H1 (cell line): ENCODE measurements at regions not wholly inside any gene's neighbourhood (a gene's known extent, or its start where the extent isn't known, plus 50 kb on each side); places are given as distances from the start of the nearest gene placed in this dataset.

Experiments used
- CTCF ChIA-PET: fragments of 300-600 bp; sonication (Branson Sonifier 250); formaldehyde crosslinking; loops from one replicate; lab custom pipeline; 2021; ENCODE audit not compliant: partially characterized antibody; lab: Charles Lee
- POLR2A ChIA-PET: fragments of 300-600 bp; sonication (Branson Sonifier 250); formaldehyde crosslinking; loops from one replicate; lab custom pipeline; 2021; ENCODE audit warnings: inconsistent platforms; ENCODE audit not compliant: partially characterized antibody; lab: Charles Lee
- DNase-seq, 2 experiments: peaks; one replicate each; pipeline versions ENCODE4 v3.0.0 to v3.0.0-alpha.2; 2010 to 2022; ENCODE audit warnings: low spot score in 2 of 2, low read depth in 1 of 2, mixed read lengths in 1 of 2
- FAIRE-seq: peaks from 2 replicates; lab custom pipeline; 2011; peaks lifted over from hg19 to GRCh38; lab: Jason Lieb, UNC
- H2AFZ ChIP-seq: 2 replicates; pipeline ENCODE4 v1.8.1; 2012; ENCODE audit warnings: low read length, inconsistent platforms
- H2AK5ac ChIP-seq: 2 replicates; pipeline ENCODE4 v1.6.1; 2013; ENCODE audit warnings: low read depth, low read length
- H2BK120ac ChIP-seq: replicated peaks from 2 replicates; pipeline ENCODE3; 2013; ENCODE audit warnings: low read depth, low read length, inconsistent platforms
- H2BK12ac ChIP-seq: 2 replicates; pipeline ENCODE4 v1.6.1; 2013; ENCODE audit warnings: low read depth, low read length
- H2BK15ac ChIP-seq: 2 replicates; pipeline ENCODE4 v1.6.1; 2013; ENCODE audit warnings: low read length
- H2BK20ac ChIP-seq: 2 replicates; pipeline ENCODE4 v1.6.1; 2013; ENCODE audit warnings: low read length
- H2BK5ac ChIP-seq: 2 replicates; pipeline ENCODE4 v1.6.1; 2013; ENCODE audit warnings: low read depth, low read length
- H3K14ac ChIP-seq: 2 replicates; pipeline ENCODE4 v1.6.1; 2013; ENCODE audit warnings: inconsistent platforms; ENCODE audit not compliant: insufficient read length
- H3K18ac ChIP-seq: 2 replicates; pipeline ENCODE4 v1.6.1; 2013; ENCODE audit warnings: low read length; ENCODE audit errors: extremely low read depth
- H3K23ac ChIP-seq: 2 replicates; pipeline ENCODE4 v1.6.1; 2013; ENCODE audit warnings: inconsistent platforms; ENCODE audit not compliant: insufficient read length
- H3K23me2 ChIP-seq: 2 replicates; pipeline ENCODE4 v1.6.1; 2013; ENCODE audit warnings: low read depth, low read length
- H3K27ac ChIP-seq: 2 replicates; pipeline ENCODE4 v1.6.1; 2011; ENCODE audit warnings: low read depth, low read length, inconsistent platforms
- H3K27me3 ChIP-seq, 4 experiments: replicated peaks in 1 of 4; 1 replicate in 1 of 4; 2 replicates in 3 of 4; pipeline versions ENCODE4 v1.6.1 to v1.8.1; 2011 to 2013; ENCODE audit warnings: low read length in 3 of 4, mild to moderate bottlenecking in 3 of 4, inconsistent platforms in 2 of 4, mixed read lengths in 2 of 4, moderate library complexity in 1 of 4; ENCODE audit not compliant: control insufficient read depth in 3 of 4, insufficient read depth in 3 of 4; ENCODE audit errors: extremely low read depth in 1 of 4
- H3K36me3 ChIP-seq, 4 experiments: 2 replicates each; pipeline versions ENCODE4 v1.6.1 to v1.8.1; 2011 to 2013; ENCODE audit warnings: mild to moderate bottlenecking in 4 of 4, low read length in 3 of 4, moderate library complexity in 2 of 4, control low read depth in 1 of 4, inconsistent platforms in 1 of 4; ENCODE audit not compliant: insufficient read depth in 4 of 4, control insufficient read depth in 2 of 4
- H3K4ac ChIP-seq: replicated peaks from 2 replicates; pipeline ENCODE3; 2013; ENCODE audit warnings: low read length, low read depth, mixed read lengths, inconsistent platforms; ENCODE audit not compliant: insufficient read length
- H3K4me1 ChIP-seq, 4 experiments: replicated peaks in 1 of 4; 1 replicate in 1 of 4; 2 replicates in 3 of 4; pipeline versions ENCODE4 v1.6.1 to v1.8.1; 2011 to 2013; ENCODE audit warnings: low read length in 3 of 4, inconsistent platforms in 2 of 4, mixed read lengths in 1 of 4; ENCODE audit not compliant: insufficient read depth in 4 of 4, control insufficient read depth in 3 of 4
- H3K4me2 ChIP-seq, 2 experiments: 2 replicates each; pipeline versions ENCODE4 v1.6.1 to v1.8.1; 2011 to 2013; ENCODE audit warnings: low read depth in 2 of 2, low read length in 2 of 2, control low read depth in 1 of 2, inconsistent platforms in 1 of 2, mild to moderate bottlenecking in 1 of 2; ENCODE audit not compliant: insufficient read depth in 1 of 2
- H3K4me3 ChIP-seq, 4 experiments: fragments of 200-600, 300-600 bp in 1 of 4; sonication (generic), shearing (Covaris generic), sonication (Bioruptor Twin) in 1 of 4; 2 replicates each; pipeline versions ENCODE4 v1.5.1 to v1.8.1; 2011 to 2016; ENCODE audit warnings: low read length in 4 of 4, low read depth in 3 of 4, control low read depth in 2 of 4, inconsistent platforms in 2 of 4, mild to moderate bottlenecking in 2 of 4, mixed read lengths in 1 of 4, moderate library complexity in 1 of 4; ENCODE audit not compliant: insufficient read depth in 2 of 4; ENCODE audit errors: extremely low read depth in 1 of 4
- H3K56ac ChIP-seq: replicated peaks from 2 replicates; pipeline ENCODE3; 2013; ENCODE audit warnings: low read depth, mild to moderate bottlenecking, mixed read lengths, low read length, inconsistent platforms; ENCODE audit not compliant: insufficient read length
- H3K79me1 ChIP-seq: 2 replicates; pipeline ENCODE4 v1.6.1; 2013; ENCODE audit warnings: low read depth, low read length, control low read depth
- H3K79me2 ChIP-seq, 2 experiments: 2 replicates each; pipeline versions ENCODE4 v1.6.1 to v1.8.1; 2012 to 2013; ENCODE audit warnings: low read length in 2 of 2, mild to moderate bottlenecking in 2 of 2, inconsistent platforms in 1 of 2; ENCODE audit not compliant: insufficient read depth in 2 of 2, control insufficient read depth in 1 of 2
- H3K9ac ChIP-seq, 4 experiments: replicated peaks in 1 of 4; 1 replicate in 1 of 4; 2 replicates in 3 of 4; pipeline versions ENCODE4 v1.6.1 to v1.8.1; 2011 to 2013; ENCODE audit warnings: low read depth in 3 of 4, low read length in 3 of 4, control low read depth in 2 of 4, mild to moderate bottlenecking in 2 of 4, moderate library complexity in 2 of 4, inconsistent platforms in 1 of 4; ENCODE audit errors: extremely low read depth in 1 of 4
- H3K9me3 ChIP-seq, 2 experiments: 2 replicates each; pipeline versions ENCODE4 v1.6.1 to v1.8.1; 2012 to 2013; ENCODE audit warnings: mild to moderate bottlenecking in 2 of 2, moderate library complexity in 2 of 2, control low read depth in 1 of 2, inconsistent platforms in 1 of 2, low read depth in 1 of 2, low read length in 1 of 2, mixed read lengths in 1 of 2; ENCODE audit not compliant: insufficient read depth in 2 of 2
- H4K20me1 ChIP-seq, 2 experiments: replicated peaks in 1 of 2; 2 replicates each; pipeline versions ENCODE3 to v1.8.1; 2011 to 2013; ENCODE audit warnings: inconsistent platforms in 2 of 2, low read length in 2 of 2, mild to moderate bottlenecking in 1 of 2; ENCODE audit not compliant: insufficient read depth in 2 of 2, control insufficient read depth in 1 of 2
- H4K5ac ChIP-seq: 2 replicates; pipeline ENCODE4 v1.6.1; 2013; ENCODE audit warnings: low read length, low read depth, mixed read lengths, inconsistent platforms; ENCODE audit not compliant: insufficient read length
- H4K8ac ChIP-seq: 2 replicates; pipeline ENCODE4 v1.8.0; 2013; ENCODE audit warnings: mild to moderate bottlenecking, moderate library complexity, low read length, inconsistent platforms; ENCODE audit not compliant: insufficient read depth; ENCODE audit errors: extremely low read depth
- H4K91ac ChIP-seq: replicated peaks from 2 replicates; pipeline ENCODE3; 2013; ENCODE audit warnings: low read length, mixed read lengths, inconsistent platforms; ENCODE audit not compliant: insufficient read length
- CBX8 ChIP-seq: fragments of 300-800, 300-1000 bp; sonication (generic); IDR thresholded peaks from 2 replicates; pipeline ENCODE4 v1.7.1; 2016; ENCODE audit warnings: low read depth, low read length, borderline replicate concordance
- EP300 ChIP-seq, 2 experiments: IDR thresholded peaks; 1 replicate in 1 of 2; 2 replicates in 1 of 2; pipeline ENCODE4 v1.6.1; 2011 to 2012; ENCODE audit warnings: low read depth in 2 of 2, low read length in 2 of 2, mild to moderate bottlenecking in 2 of 2, borderline replicate concordance in 1 of 2, inconsistent platforms in 1 of 2, moderate library complexity in 1 of 2
- TBP ChIP-seq: IDR thresholded peaks from 2 replicates; pipeline ENCODE4 v1.6.1; 2011; ENCODE audit warnings: low read depth, low read length, improper control_type of control experiment
- WGBS, 2 experiments: shearing (Covaris generic) in 1 of 2; methylation state at CpG; one replicate each; pipeline versions ENCODE4 v1.1.6 to v1.1.7; 2013 to 2015; ENCODE audit warnings: low lambda C conversion rate in 2 of 2, mixed read lengths in 2 of 2, inconsistent platforms in 1 of 2, low coverage in 1 of 2, missing lambda C conversion rate in 1 of 2; ENCODE audit not compliant: insufficient replicate concordance in 2 of 2, insufficient coverage in 1 of 2, insufficient read length in 1 of 2; ENCODE audit errors: extremely low coverage in 1 of 2, missing lambda C conversion rate in 1 of 2; 5-methylcytosine and 5-hydroxymethylcytosine counted together
- TF ChIP-seq, protein P1 (sequence below): IDR thresholded peaks from 2 replicates; pipeline ENCODE4 v1.6.1; 2012; ENCODE audit warnings: inconsistent platforms

DNA sequence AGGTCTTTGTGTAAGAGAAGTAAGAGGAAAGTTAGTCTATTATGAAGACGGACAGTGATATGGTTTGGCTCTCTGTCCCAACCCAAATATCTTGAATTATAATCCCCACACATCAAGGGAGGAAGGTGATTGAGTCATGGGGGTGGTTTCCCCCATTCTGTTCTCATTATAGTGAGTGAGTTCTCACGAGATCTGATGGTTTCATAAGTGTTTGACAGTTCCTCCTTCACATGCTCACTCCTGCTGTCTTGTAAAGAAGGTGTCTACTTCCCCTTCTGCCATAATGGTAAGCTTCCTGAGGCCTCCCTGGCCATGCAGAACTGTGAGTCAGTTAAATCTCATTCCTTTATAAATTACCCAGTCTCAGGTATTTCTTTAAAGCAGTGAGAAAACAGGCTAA lies 67.6 kb downstream of the NEURL3 start:
- H3K79me2 ChIP-seq: no peaks in the 10 kb centered on the region
- H3K18ac ChIP-seq: no peak overlapping the region; the same call in 1 of the 2 replicates
- FAIRE-seq: no peak
- H2BK15ac ChIP-seq: no peak overlapping the region
- H3K56ac ChIP-seq: no peak overlapping the region
- no peak overlapping the region for H3K9ac ChIP-seq
- H2BK5ac ChIP-seq: peak overlapping the region; percentile 66; the same call in 1 of the 2 replicates
- no peak for DNase-seq
- CTCF ChIA-PET: interaction anchor here (1.2 to 1.7 kb wide), 4 partner anchors 24 to 112 kb away, joined by 3 to 5 read pairs (median 4); no protein-coding TSS in a partner anchor
- H2BK120ac ChIP-seq: peak overlapping the region; percentile 33
- POLR2A ChIA-PET: no interaction called here
- H3K4me2 ChIP-seq: peak overlapping the region in 1 of 2 experiments; percentile 49; a peak in 1 of 4 replicates
- no peaks in the 10 kb centered on the region for H3K27me3 ChIP-seq
- H4K20me1 ChIP-seq: no peaks in the 10 kb centered on the region
- H3K4me3 ChIP-seq: no peak overlapping the region
- no peak overlapping the region for H2BK12ac ChIP-seq
- H4K5ac ChIP-seq: no peak overlapping the region
- H2BK20ac ChIP-seq: peak overlapping the region; percentile 97; the same call in 1 of the 2 replicates
- TF ChIP-seq EP300 (IDR thresholded peaks at IDR 0.05; ENCODE audit: borderline replicate concordance in 1 of 2, low read depth in 2 of 2, low read length in 2 of 2): no peak
- no peak for TF ChIP-seq CBX8
- no peak for TF ChIP-seq TBP
- TF ChIP-seq, protein P1, sequence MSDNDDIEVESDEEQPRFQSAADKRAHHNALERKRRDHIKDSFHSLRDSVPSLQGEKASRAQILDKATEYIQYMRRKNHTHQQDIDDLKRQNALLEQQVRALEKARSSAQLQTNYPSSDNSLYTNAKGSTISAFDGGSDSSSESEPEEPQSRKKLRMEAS: no peak
- no peak overlapping the region for H3K27ac ChIP-seq
- H3K23me2 ChIP-seq: no peaks in the 10 kb centered on the region
- no peak overlapping the region for H2AFZ ChIP-seq
- H3K9me3 ChIP-seq: peaks cover 15 to 16% of the 10 kb centered on the region in 2 experiments
- H3K79me1 ChIP-seq: no peaks in the 10 kb centered on the region
- H2AK5ac ChIP-seq: no peak overlapping the region
- H3K36me3 ChIP-seq: peaks cover 0 to 6% (median 2%) of the 10 kb centered on the region in 4 experiments; a peak in 2 of 8 replicates
- peak overlapping the region; percentile 54 for H4K91ac ChIP-seq
- 86% methylated on average over 2 of the region's 2 CpGs; no CpG with 5 or more reads in 1 of the 2 experiments for WGBS, 2 experiments
- peaks cover 0 to 5% (median 3%) of the 10 kb centered on the region in 4 experiments; a peak in 4 of 7 replicates for H3K4me1 ChIP-seq
- no peak overlapping the region for H3K4ac ChIP-seq
- H4K8ac ChIP-seq: no peak overlapping the region
- no peak overlapping the region for H3K14ac ChIP-seq
- no peak overlapping the region for H3K23ac ChIP-seq
